HUES48 (cell line): ENCODE measurements at regions not wholly inside any gene's neighbourhood (a gene's known extent, or its start where the extent isn't known, plus 50 kb on each side); places are given as distances from the start of the nearest gene placed in this dataset.

Experiments used
- H3K27ac ChIP-seq: one replicate; pipeline ENCODE4 v1.7.0; 2013; ENCODE audit warnings: low read depth, low read length, inconsistent platforms
- H3K27me3 ChIP-seq: 2 replicates; pipeline ENCODE4 v1.6.1; 2013; ENCODE audit warnings: mild to moderate bottlenecking, low read length; ENCODE audit not compliant: control insufficient read depth, insufficient read depth
- H3K36me3 ChIP-seq: 2 replicates; pipeline ENCODE4 v1.6.1; 2013; ENCODE audit warnings: low read length; ENCODE audit not compliant: control insufficient read depth, insufficient read depth
- H3K4me1 ChIP-seq: 2 replicates; pipeline ENCODE4 v1.6.1; 2013; ENCODE audit warnings: mild to moderate bottlenecking, low read length; ENCODE audit not compliant: control insufficient read depth, insufficient read depth
- H3K4me3 ChIP-seq: 2 replicates; pipeline ENCODE4 v1.5.1; 2013; ENCODE audit warnings: mild to moderate bottlenecking, low read depth, low read length
- H3K9ac ChIP-seq: 2 replicates; pipeline ENCODE4 v1.6.1; 2013; ENCODE audit warnings: mild to moderate bottlenecking, low read depth, low read length, moderate library complexity
- H3K9me3 ChIP-seq: 2 replicates; pipeline ENCODE4 v1.6.1; 2013; ENCODE audit warnings: low read length; ENCODE audit not compliant: control insufficient read depth, insufficient read depth

DNA sequence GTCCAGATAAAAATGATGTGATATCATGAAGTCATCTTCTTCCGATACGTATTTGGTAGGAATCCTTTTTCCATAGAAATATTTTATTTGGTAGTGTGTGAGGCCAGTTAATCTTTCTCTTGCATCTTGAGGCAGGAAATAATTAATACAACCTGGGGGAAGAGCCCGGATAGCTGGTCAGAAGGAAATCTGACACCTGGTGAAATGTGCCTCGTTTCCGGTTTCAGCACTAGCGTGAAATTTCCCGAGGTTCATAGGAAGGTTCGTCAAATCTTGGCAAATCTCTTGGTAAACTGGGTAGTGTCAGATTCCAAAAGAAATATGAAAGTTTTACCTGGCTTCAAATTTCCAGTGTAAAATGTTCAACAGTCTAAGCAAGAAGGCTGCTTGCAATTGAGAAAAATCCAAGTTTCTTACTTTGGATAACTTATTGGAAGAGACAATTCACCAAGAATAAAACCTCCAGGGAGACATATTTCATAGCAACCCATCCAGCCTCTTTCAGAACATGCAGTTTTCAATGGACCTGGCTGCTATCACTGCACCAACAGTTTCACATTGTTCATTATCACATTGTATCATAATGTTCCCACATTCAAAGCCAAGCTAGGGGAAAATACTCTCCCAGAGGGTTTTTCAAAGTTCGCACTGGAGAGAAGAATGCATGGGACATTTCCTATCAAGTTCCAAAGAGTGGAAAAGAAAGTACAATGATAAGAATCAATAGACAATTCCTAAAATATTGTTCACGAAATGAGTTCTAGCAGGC, 454.5 kb upstream of the CITED2 start:
- no peak overlapping the region for H3K9ac ChIP-seq
- H3K27me3 ChIP-seq: no peaks in the 10 kb centered on the region
- H3K4me3 ChIP-seq: no peak overlapping the region
- H3K27ac ChIP-seq: no peak overlapping the region
- no peaks in the 10 kb centered on the region for H3K4me1 ChIP-seq
- H3K36me3 ChIP-seq: no peaks in the 10 kb centered on the region
- no peaks in the 10 kb centered on the region for H3K9me3 ChIP-seq

- H3K36me3 ChIP-seq: no peaks in the 10 kb centered on the region
- no peaks in the 10 kb centered on the region for H3K4me1 ChIP-seq
- H3K9ac ChIP-seq: no peak overlapping the region
- no peaks in the 10 kb centered on the region for H3K27me3 ChIP-seq
- no peaks in the 10 kb centered on the region for H3K9me3 ChIP-seq
- H3K27ac ChIP-seq: no peak overlapping the region
- no peak overlapping the region for H3K4me3 ChIP-seq
These were observed 451.5 kb upstream of the CITED2 start for GRCh38 chr6:139825935-139826374.

DNA sequence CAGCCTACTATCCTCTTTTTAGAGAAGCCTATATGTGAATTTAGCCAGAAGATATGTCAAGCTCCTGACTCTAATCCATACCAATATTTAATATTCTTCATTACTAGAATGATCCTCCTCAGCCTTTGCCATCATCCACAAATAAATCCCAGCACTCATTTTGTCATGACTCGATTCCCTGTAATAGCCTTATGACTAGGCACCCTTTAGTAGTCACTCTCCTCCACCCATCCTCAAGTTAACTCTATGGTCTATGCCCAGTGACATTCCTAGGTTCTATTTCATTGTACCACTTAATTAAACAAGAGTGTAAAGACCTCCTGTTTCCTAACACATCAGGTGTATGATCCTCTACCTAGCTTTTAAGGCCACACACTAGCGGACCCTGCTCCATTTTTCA, 450.4 kb upstream of the CITED2 start:
- no peaks in the 10 kb centered on the region for H3K9me3 ChIP-seq
- no peaks in the 10 kb centered on the region for H3K4me1 ChIP-seq
- H3K4me3 ChIP-seq: no peak overlapping the region
- H3K36me3 ChIP-seq: no peaks in the 10 kb centered on the region
- H3K9ac ChIP-seq: no peak overlapping the region
- H3K27ac ChIP-seq: no peak overlapping the region
- no peaks in the 10 kb centered on the region for H3K27me3 ChIP-seq

GRCh38 chr6:139823808-139824126, 449.3 kb upstream of the CITED2 start:
- Histone ChIP-seq H3K4me3 (no peak overlapping the region), H3K9me3 (no peaks in the 10 kb centered on the region), H3K27me3 (no peaks in the 10 kb centered on the region), H3K27ac (no peak overlapping the region), H3K9ac (no peak overlapping the region), H3K36me3 (no peaks in the 10 kb centered on the region), H3K4me1 (no peaks in the 10 kb centered on the region)

DNA sequence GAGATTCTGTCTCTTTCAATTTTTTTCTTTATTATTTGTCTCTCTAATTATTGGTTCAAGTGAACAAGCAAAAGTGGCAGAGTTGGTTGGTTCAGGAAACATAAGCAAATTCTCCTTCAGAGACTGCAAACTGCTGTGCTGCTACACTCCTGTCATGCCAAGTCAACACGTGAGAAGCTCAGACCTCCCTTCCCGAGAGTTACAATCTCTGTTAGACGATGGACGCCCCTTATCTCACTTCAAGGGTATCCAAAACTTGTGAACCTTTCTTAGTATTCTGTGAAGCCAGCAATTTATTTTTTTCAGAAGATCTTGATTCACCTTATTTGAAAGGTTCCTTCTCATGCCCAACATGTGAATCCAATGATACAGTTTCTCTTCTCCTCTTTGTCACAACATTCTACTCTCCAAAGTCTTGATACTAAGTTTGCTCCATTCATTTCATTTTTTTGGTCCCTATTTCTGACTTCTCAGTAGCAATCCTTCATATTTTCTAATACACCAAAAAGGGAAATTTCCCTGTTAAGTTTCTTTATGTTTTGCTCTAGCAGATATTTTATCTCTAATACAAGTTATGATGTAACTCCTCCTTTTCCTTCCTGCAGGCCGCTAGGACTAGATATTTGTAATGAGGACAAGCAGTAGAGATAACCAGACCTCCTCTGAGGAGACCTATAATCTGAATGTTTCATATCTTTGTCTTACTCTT, 448.8 kb upstream of the CITED2 start:
- no peaks in the 10 kb centered on the region for H3K9me3 ChIP-seq
- H3K4me3 ChIP-seq: no peak overlapping the region
- H3K27me3 ChIP-seq: no peaks in the 10 kb centered on the region
- H3K36me3 ChIP-seq: no peaks in the 10 kb centered on the region
- H3K4me1 ChIP-seq: no peaks in the 10 kb centered on the region
- H3K27ac ChIP-seq: no peak overlapping the region
- H3K9ac ChIP-seq: no peak overlapping the region

GRCh38 chr6:139821676-139822223, 447.3 kb upstream of the CITED2 start:
- H3K27me3 ChIP-seq: no peaks in the 10 kb centered on the region
- no peaks in the 10 kb centered on the region for H3K36me3 ChIP-seq
- H3K9me3 ChIP-seq: no peaks in the 10 kb centered on the region
- no peak overlapping the region for H3K4me3 ChIP-seq
- no peak overlapping the region for H3K27ac ChIP-seq
- no peaks in the 10 kb centered on the region for H3K4me1 ChIP-seq
- no peak overlapping the region for H3K9ac ChIP-seq

DNA sequence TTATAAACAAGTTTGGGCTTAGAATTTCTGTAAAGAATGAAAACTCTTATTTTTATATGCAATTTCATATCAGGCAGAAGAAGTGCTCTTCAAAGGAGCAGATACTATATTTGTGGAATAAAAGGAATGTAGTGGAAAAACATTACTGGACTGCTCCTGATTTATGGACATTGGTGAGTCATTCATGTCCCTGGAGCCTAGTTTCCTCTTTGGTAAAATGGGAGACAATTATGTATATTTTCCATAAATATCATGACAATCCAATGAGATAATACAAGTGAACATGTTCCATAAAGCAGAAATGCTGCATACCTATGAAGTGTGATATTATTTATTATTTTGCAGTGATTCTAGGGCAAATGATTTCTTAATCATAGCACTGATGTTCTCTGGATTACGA, 445.8 kb upstream of the CITED2 start:
- no peak overlapping the region for H3K9ac ChIP-seq
- H3K4me1 ChIP-seq: no peaks in the 10 kb centered on the region
- no peaks in the 10 kb centered on the region for H3K9me3 ChIP-seq
- no peak overlapping the region for H3K4me3 ChIP-seq
- no peaks in the 10 kb centered on the region for H3K27me3 ChIP-seq
- H3K27ac ChIP-seq: no peak overlapping the region
- no peaks in the 10 kb centered on the region for H3K36me3 ChIP-seq

DNA sequence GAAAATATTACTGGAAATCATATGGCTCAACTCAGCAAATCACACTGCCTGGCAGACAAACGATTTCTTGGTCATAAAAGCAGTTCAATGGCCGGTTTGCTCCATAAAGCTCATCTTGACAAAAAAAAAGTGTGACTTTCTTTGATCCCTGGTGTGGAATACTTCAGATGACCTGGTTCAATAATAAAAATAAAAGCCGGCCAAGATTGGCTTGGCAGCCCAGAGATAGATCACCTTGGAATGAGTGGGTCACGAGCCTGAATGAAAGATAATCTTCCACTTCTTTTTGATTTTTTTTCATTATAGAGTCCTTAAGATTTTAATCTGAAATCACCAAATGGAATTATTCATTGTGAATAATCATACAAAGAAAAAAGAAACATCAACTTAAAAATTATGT, 445.3 kb upstream of the CITED2 start:
- Histone ChIP-seq H3K4me1 (no peaks in the 10 kb centered on the region), H3K4me3 (no peak overlapping the region), H3K9ac (no peak overlapping the region), H3K27ac (no peak overlapping the region), H3K36me3 (no peaks in the 10 kb centered on the region), H3K27me3 (no peaks in the 10 kb centered on the region), H3K9me3 (no peaks in the 10 kb centered on the region)

DNA sequence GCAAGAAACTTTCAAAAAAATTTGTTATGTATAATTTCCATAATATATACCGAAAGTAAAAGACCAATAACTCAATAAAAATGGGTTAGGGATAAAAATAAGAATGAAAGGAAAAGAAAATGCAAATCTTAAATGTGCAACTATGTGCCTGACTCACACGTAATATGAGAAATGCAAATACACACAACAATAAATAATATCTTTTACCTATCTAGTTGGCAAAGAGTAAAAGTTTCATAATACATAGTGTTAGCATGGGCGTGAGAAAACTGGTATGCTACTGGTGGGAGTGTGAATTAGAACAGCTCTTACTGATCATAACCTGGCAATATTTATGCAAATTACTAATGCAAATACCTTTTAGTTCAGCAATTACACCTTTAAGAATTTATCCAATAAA, 438.5 kb upstream of the CITED2 start:
- H3K4me1 ChIP-seq: no peaks in the 10 kb centered on the region
- no peaks in the 10 kb centered on the region for H3K9me3 ChIP-seq
- no peak overlapping the region for H3K9ac ChIP-seq
- H3K4me3 ChIP-seq: no peak overlapping the region
- H3K36me3 ChIP-seq: no peaks in the 10 kb centered on the region
- no peaks in the 10 kb centered on the region for H3K27me3 ChIP-seq
- H3K27ac ChIP-seq: no peak overlapping the region

- Histone ChIP-seq H3K4me3 (no peak overlapping the region), H3K27me3 (no peaks in the 10 kb centered on the region), H3K4me1 (no peaks in the 10 kb centered on the region), H3K27ac (no peak overlapping the region), H3K9me3 (no peaks in the 10 kb centered on the region), H3K9ac (no peak overlapping the region), H3K36me3 (no peaks in the 10 kb centered on the region)
These were observed 427.3 kb upstream of the CITED2 start for GRCh38 chr6:139801571-139802321.

GRCh38 chr6:139800837-139801236, 426.4 kb upstream of the CITED2 start:
- H3K27me3 ChIP-seq: no peaks in the 10 kb centered on the region
- H3K9ac ChIP-seq: no peak overlapping the region
- H3K36me3 ChIP-seq: no peaks in the 10 kb centered on the region
- H3K4me3 ChIP-seq: no peak overlapping the region
- H3K9me3 ChIP-seq: no peaks in the 10 kb centered on the region
- no peak overlapping the region for H3K27ac ChIP-seq
- H3K4me1 ChIP-seq: no peaks in the 10 kb centered on the region
